ENCODE measurements at regions not wholly inside any gene's neighbourhood (a gene's known extent, or its start where the extent isn't known, plus 50 kb on each side); places are given as distances from the start of the nearest gene placed in this dataset.

DNA sequence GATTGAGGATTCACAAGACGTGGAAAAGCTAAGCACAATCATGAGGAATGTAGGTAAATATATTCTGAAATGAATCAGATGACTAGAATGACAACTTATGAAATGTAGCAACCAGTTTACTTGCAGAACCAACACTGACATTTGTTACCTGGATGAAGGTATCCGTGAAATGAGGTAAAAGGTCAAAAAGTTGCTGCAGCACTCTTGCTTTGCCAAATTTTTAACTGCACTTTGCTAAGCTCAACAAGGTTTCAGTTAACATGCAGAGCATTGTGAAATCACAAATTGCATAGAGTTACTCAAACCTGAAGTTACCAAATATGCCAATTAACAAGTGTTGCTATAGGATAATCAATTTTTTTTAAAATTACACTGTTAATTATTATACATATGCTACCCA lies 1280.1 kb downstream of the KCNT2 start:
- H3K4me3 Mint-ChIP-seq: no peak overlapping the region
- H3K4me1 Mint-ChIP-seq: no peaks in the 10 kb centered on the region
- Histone ChIP-seq H3K4me1 (ENCODE audit: control insufficient read depth, insufficient read depth, low read length, poor library complexity, severe bottlenecking) (no peaks in the 10 kb centered on the region), H3K27me3 (ENCODE audit: control insufficient read depth, insufficient read depth, low read length) (no peaks in the 10 kb centered on the region), H3K4me3 (ENCODE audit: low read depth, low read length) (no peak overlapping the region), H3K36me3 (ENCODE audit: control insufficient read depth, insufficient read depth, low read length) (no peaks in the 10 kb centered on the region), H3K27ac (ENCODE audit: insufficient read depth, low read length, poor library complexity, severe bottlenecking) (no peak overlapping the region), H3K9me3 (ENCODE audit: control insufficient read depth in 2 of 2, low read length in 2 of 2) (no peaks in the 10 kb centered on the region)
- H3K27me3 Mint-ChIP-seq: no peaks in the 10 kb centered on the region
- ATAC-seq (ENCODE audit: low read depth in 2 of 2) (no peak), DNase-seq (no peak)
- peaks cover 0 to 8% (median 2%) of the 10 kb centered on the region in 7 donors for H3K9me3 Mint-ChIP-seq
- no peaks in the 10 kb centered on the region for H3K36me3 Mint-ChIP-seq
- H3K27ac Mint-ChIP-seq: no peak overlapping the region

GRCh38 chr1:195327361-195327760 lies 1280.9 kb downstream of the KCNT2 start:
- H3K36me3 Mint-ChIP-seq: no peaks in the 10 kb centered on the region
- H3K27me3 Mint-ChIP-seq: no peaks in the 10 kb centered on the region
- Histone ChIP-seq H3K4me1 (ENCODE audit: control insufficient read depth, insufficient read depth, low read length, poor library complexity, severe bottlenecking) (no peaks in the 10 kb centered on the region), H3K27ac (ENCODE audit: insufficient read depth, low read length, poor library complexity, severe bottlenecking) (no peak overlapping the region), H3K4me3 (ENCODE audit: low read depth, low read length) (no peak overlapping the region), H3K36me3 (ENCODE audit: control insufficient read depth, insufficient read depth, low read length) (no peaks in the 10 kb centered on the region), H3K9me3 (ENCODE audit: control insufficient read depth in 2 of 2, low read length in 2 of 2) (no peaks in the 10 kb centered on the region), H3K27me3 (ENCODE audit: control insufficient read depth, insufficient read depth, low read length) (no peaks in the 10 kb centered on the region)
- no peak overlapping the region for H3K4me3 Mint-ChIP-seq
- H3K27ac Mint-ChIP-seq: no peak overlapping the region
- DNase-seq: no peak
- peaks cover 0 to 8% (median 4%) of the 10 kb centered on the region in 7 donors for H3K9me3 Mint-ChIP-seq
- no peak for ATAC-seq (ENCODE audit: low read depth in 2 of 2)
- H3K4me1 Mint-ChIP-seq: no peaks in the 10 kb centered on the region

DNA sequence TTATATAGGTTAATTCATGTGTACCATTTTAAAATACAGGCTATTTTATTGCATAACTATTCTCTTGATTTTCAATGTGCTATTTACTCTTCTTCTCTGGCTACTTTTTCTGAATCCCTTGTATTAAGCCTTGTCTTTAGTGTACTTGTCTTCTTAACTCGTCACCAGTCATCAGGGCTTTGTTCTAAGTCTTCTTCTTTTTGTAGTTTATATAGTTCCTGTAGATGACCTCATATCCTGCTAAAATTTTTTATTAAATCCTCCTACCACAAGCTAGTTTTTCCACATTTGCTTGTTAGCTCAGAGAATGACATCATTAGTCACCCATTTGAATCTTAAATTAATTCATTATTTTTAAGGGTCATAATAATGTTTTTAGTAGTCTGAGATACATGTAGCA lies 1281.9 kb downstream of the KCNT2 start:
- no peak overlapping the region for H3K4me3 Mint-ChIP-seq
- ATAC-seq (ENCODE audit: low read depth in 2 of 2) (no peak), DNase-seq (no peak)
- H3K4me1 ChIP-seq (ENCODE audit: control insufficient read depth, insufficient read depth, low read length, poor library complexity, severe bottlenecking): no peaks in the 10 kb centered on the region
- H3K4me3 ChIP-seq (ENCODE audit: low read depth, low read length): no peak overlapping the region
- peaks cover 1 to 8% (median 2%) of the 10 kb centered on the region in 7 donors for H3K9me3 Mint-ChIP-seq
- H3K27me3 ChIP-seq (ENCODE audit: control insufficient read depth, insufficient read depth, low read length): no peaks in the 10 kb centered on the region
- H3K27ac Mint-ChIP-seq: no peak overlapping the region
- H3K36me3 ChIP-seq (ENCODE audit: control insufficient read depth, insufficient read depth, low read length): no peaks in the 10 kb centered on the region
- H3K9me3 ChIP-seq (ENCODE audit: control insufficient read depth in 2 of 2, low read length in 2 of 2): no peaks in the 10 kb centered on the region
- no peaks in the 10 kb centered on the region for H3K4me1 Mint-ChIP-seq
- no peaks in the 10 kb centered on the region for H3K27me3 Mint-ChIP-seq
- no peak overlapping the region for H3K27ac ChIP-seq (ENCODE audit: insufficient read depth, low read length, poor library complexity, severe bottlenecking)
- H3K36me3 Mint-ChIP-seq: no peaks in the 10 kb centered on the region

DNA sequence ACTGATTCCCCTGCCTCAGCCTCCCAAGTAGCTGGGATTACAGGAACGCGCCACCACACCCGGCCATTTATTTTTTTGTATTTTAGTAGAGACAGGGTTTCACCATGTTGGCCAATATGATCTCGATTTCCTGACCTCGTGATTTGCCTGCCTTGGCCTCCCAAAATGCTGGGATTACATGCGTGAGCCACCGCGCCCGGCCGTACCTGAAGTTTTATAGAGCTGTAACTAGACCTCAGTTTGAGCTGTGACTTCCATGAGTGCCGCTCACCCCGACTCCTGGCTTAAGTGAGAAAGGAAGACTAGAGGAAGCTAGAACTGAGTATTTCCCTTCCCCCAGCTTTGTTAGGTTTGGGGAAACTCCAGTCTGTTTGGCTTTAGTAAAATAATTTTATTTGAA lies 1283.1 kb downstream of the KCNT2 start:
- H3K9me3 Mint-ChIP-seq: peaks cover 1 to 11% (median 5%) of the 10 kb centered on the region in 7 donors
- Histone ChIP-seq H3K36me3 (ENCODE audit: control insufficient read depth, insufficient read depth, low read length) (no peaks in the 10 kb centered on the region), H3K27me3 (ENCODE audit: control insufficient read depth, insufficient read depth, low read length) (no peaks in the 10 kb centered on the region), H3K4me1 (ENCODE audit: control insufficient read depth, insufficient read depth, low read length, poor library complexity, severe bottlenecking) (no peaks in the 10 kb centered on the region), H3K27ac (ENCODE audit: insufficient read depth, low read length, poor library complexity, severe bottlenecking) (no peak overlapping the region), H3K4me3 (ENCODE audit: low read depth, low read length) (no peak overlapping the region), H3K9me3 (ENCODE audit: control insufficient read depth in 2 of 2, low read length in 2 of 2) (no peaks in the 10 kb centered on the region)
- no peaks in the 10 kb centered on the region for H3K27me3 Mint-ChIP-seq
- no peak overlapping the region for H3K27ac Mint-ChIP-seq
- no peaks in the 10 kb centered on the region for H3K4me1 Mint-ChIP-seq
- DNase-seq (no peak), ATAC-seq (ENCODE audit: low read depth in 2 of 2) (no peak)
- H3K36me3 Mint-ChIP-seq: no peaks in the 10 kb centered on the region
- H3K4me3 Mint-ChIP-seq: no peak overlapping the region

GRCh38 chr1:195306281-195306680 lies 1302.0 kb downstream of the KCNT2 start:
- no peaks in the 10 kb centered on the region for H3K36me3 Mint-ChIP-seq
- no peaks in the 10 kb centered on the region for H3K9me3 ChIP-seq (ENCODE audit: control insufficient read depth in 2 of 2, low read length in 2 of 2)

DNA sequence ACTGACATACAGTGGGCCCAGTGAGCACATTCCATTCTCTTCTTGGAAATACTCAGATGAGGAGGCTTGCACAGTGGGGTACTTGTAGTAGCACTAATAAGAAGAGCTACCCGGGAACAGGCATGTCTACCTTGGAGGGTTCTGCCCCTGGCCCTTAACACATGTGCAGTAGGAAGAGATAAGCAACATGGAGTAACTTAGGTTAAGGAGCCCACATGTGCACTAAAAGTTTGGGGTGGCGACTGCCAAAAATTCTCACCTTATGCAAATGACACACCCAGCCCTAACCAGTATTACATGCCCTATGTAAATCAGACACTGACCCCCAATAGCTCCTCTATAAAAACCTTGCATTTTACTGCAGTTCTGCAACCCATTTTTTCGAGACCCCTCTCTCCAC lies 1313.3 kb downstream of the KCNT2 start:
- Mint-ChIP-seq H3K27me3 (no peaks in the 10 kb centered on the region), H3K27ac (no peak overlapping the region), H3K9me3 (peaks cover 0 to 2% (median 0%) of the 10 kb centered on the region in 7 donors), H3K4me1 (no peaks in the 10 kb centered on the region), H3K4me3 (no peak overlapping the region), H3K36me3 (no peaks in the 10 kb centered on the region)
- H3K27me3 ChIP-seq (ENCODE audit: control insufficient read depth, insufficient read depth, low read length): no peaks in the 10 kb centered on the region
- no peak for DNase-seq
- no peaks in the 10 kb centered on the region for H3K9me3 ChIP-seq (ENCODE audit: control insufficient read depth in 2 of 2, low read length in 2 of 2)
- ATAC-seq (ENCODE audit: low read depth in 2 of 2): no peak
- H3K27ac ChIP-seq (ENCODE audit: insufficient read depth, low read length, poor library complexity, severe bottlenecking): no peak overlapping the region
- H3K36me3 ChIP-seq (ENCODE audit: control insufficient read depth, insufficient read depth, low read length): no peaks in the 10 kb centered on the region
- no peaks in the 10 kb centered on the region for H3K4me1 ChIP-seq (ENCODE audit: control insufficient read depth, insufficient read depth, low read length, poor library complexity, severe bottlenecking)
- no peak overlapping the region for H3K4me3 ChIP-seq (ENCODE audit: low read depth, low read length)

More at GRCh38 chr1:195306281-195306680, 1302.0 kb downstream of the KCNT2 start:
- Mint-ChIP-seq H3K9me3 (peaks cover 0 to 6% (median 1%) of the 10 kb centered on the region in 7 donors), H3K27ac (no peak overlapping the region), H3K4me1 (no peaks in the 10 kb centered on the region), H3K4me3 (no peak overlapping the region), H3K27me3 (no peaks in the 10 kb centered on the region)
- H3K27ac ChIP-seq (ENCODE audit: insufficient read depth, low read length, poor library complexity, severe bottlenecking): no peak overlapping the region
- DNase-seq (no peak), ATAC-seq (ENCODE audit: low read depth in 2 of 2) (peak in 1 of 2 donors; percentile 28)
- no peaks in the 10 kb centered on the region for H3K36me3 ChIP-seq (ENCODE audit: control insufficient read depth, insufficient read depth, low read length)
- no peaks in the 10 kb centered on the region for H3K4me1 ChIP-seq (ENCODE audit: control insufficient read depth, insufficient read depth, low read length, poor library complexity, severe bottlenecking)
- H3K27me3 ChIP-seq (ENCODE audit: control insufficient read depth, insufficient read depth, low read length): no peaks in the 10 kb centered on the region
- H3K4me3 ChIP-seq (ENCODE audit: low read depth, low read length): no peak overlapping the region

DNA sequence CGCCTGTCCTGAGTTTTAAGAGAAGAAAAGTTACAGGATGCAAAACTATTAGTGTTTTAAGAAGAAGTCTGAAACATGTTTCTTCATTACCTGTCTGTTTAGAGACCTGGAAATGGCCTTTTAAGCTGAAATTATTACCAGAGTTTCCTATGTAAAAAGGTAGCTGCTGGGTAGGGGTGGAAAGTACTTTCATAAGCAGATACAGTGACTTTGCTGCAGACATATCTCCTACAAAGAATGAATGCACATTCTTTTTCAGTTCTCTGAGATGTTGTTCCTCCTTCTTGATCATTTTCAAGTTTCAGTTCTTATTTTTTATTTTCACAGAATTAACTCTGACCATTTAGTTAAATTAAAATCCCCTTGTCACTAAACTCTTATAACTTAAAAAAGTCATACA lies 1329.6 kb downstream of the KCNT2 start:
- no peak overlapping the region for H3K27ac Mint-ChIP-seq
- H3K4me3 Mint-ChIP-seq: no peak overlapping the region
- no peaks in the 10 kb centered on the region for H3K36me3 ChIP-seq (ENCODE audit: control insufficient read depth, insufficient read depth, low read length)
- peaks cover 0 to 9% (median 0%) of the 10 kb centered on the region in 7 donors for H3K9me3 Mint-ChIP-seq
- DNase-seq: no peak
- no peaks in the 10 kb centered on the region for H3K4me1 Mint-ChIP-seq
- H3K4me1 ChIP-seq (ENCODE audit: control insufficient read depth, insufficient read depth, low read length, poor library complexity, severe bottlenecking): no peaks in the 10 kb centered on the region
- no peaks in the 10 kb centered on the region for H3K27me3 Mint-ChIP-seq
- no peak overlapping the region for H3K27ac ChIP-seq (ENCODE audit: insufficient read depth, low read length, poor library complexity, severe bottlenecking)
- ATAC-seq (ENCODE audit: low read depth in 2 of 2): no peak
- H3K36me3 Mint-ChIP-seq: no peaks in the 10 kb centered on the region
- no peaks in the 10 kb centered on the region for H3K27me3 ChIP-seq (ENCODE audit: control insufficient read depth, insufficient read depth, low read length)
- H3K4me3 ChIP-seq (ENCODE audit: low read depth, low read length): no peak overlapping the region
- H3K9me3 ChIP-seq (ENCODE audit: control insufficient read depth in 2 of 2, low read length in 2 of 2): no peaks in the 10 kb centered on the region

DNA sequence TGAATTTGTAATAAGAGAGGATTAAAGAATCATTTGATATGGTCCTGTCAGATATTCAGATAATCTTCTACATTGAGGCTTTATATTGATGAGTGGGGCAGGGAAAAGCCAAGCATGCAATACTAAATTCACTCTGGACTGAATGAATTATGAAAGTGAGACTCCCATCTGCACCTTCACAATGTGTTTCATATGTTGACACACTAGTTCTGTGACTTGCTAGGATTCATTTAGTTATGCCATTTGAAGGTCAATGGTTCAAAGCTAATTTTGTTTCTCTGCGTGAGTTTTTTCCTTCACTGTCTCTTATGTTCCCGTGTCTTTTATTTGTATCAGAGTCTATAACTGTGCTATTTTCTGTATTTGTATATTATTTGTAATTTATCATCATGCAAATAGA lies 1332.5 kb downstream of the KCNT2 start:
- ATAC-seq (ENCODE audit: low read depth in 2 of 2): no peak

More for the DNA sequence above, 1332.5 kb downstream of the KCNT2 start:
- no peaks in the 10 kb centered on the region for H3K9me3 ChIP-seq (ENCODE audit: control insufficient read depth in 2 of 2, low read length in 2 of 2)
- H3K27ac ChIP-seq (ENCODE audit: insufficient read depth, low read length, poor library complexity, severe bottlenecking): no peak overlapping the region
- H3K4me1 Mint-ChIP-seq: no peaks in the 10 kb centered on the region
- H3K36me3 Mint-ChIP-seq: no peaks in the 10 kb centered on the region
- H3K4me3 ChIP-seq (ENCODE audit: low read depth, low read length): no peak overlapping the region
- H3K4me3 Mint-ChIP-seq: no peak overlapping the region
- no peak for DNase-seq
- H3K9me3 Mint-ChIP-seq: peaks cover 0 to 5% (median 0%) of the 10 kb centered on the region in 7 donors
- no peaks in the 10 kb centered on the region for H3K27me3 ChIP-seq (ENCODE audit: control insufficient read depth, insufficient read depth, low read length)
- no peak overlapping the region for H3K27ac Mint-ChIP-seq
- no peaks in the 10 kb centered on the region for H3K27me3 Mint-ChIP-seq
- H3K4me1 ChIP-seq (ENCODE audit: control insufficient read depth, insufficient read depth, low read length, poor library complexity, severe bottlenecking): no peaks in the 10 kb centered on the region
- H3K36me3 ChIP-seq (ENCODE audit: control insufficient read depth, insufficient read depth, low read length): no peaks in the 10 kb centered on the region

Data from CD4-positive, CD25-positive, alpha-beta regulatory T cell (primary cell).